Small intestine (tissue), 7 donors: ENCODE measurements at regions not wholly inside any gene's neighbourhood (a gene's known extent, or its start where the extent isn't known, plus 50 kb on each side); places are given as distances from the start of the nearest gene placed in this dataset.
A peak's percentile ranks its signal among the peaks of the same experiment; 100 is the strongest.

Source experiments
- DNase-seq, 2 donors: peaks; one replicate each; pipeline versions ENCODE4 v3.0.0 to v3.0.0-alpha.2; 2013
- FAIRE-seq: peaks from 2 replicates; lab custom pipeline; 2012; peaks lifted over from hg19 to GRCh38; lab: Jason Lieb, UNC
- H3K27ac ChIP-seq, 3 donors: one replicate each; pipeline ENCODE4 v1.5.1; 2013; ENCODE audit warnings: low read length in 2 of 3, mild to moderate bottlenecking in 2 of 3, control low read depth in 1 of 3, inconsistent platforms in 1 of 3, low read depth in 1 of 3, moderate library complexity in 1 of 3
- H3K27me3 ChIP-seq, 3 donors: one replicate each; pipeline ENCODE4 v1.6.1; 2013; ENCODE audit warnings: low read length in 3 of 3, inconsistent platforms in 1 of 3; ENCODE audit not compliant: control insufficient read depth in 3 of 3, insufficient read depth in 3 of 3
- H3K36me3 ChIP-seq, 3 donors: one replicate each; pipeline ENCODE4 v1.6.1; 2013; ENCODE audit warnings: low read length in 3 of 3, inconsistent platforms in 1 of 3, low read depth in 1 of 3, mild to moderate bottlenecking in 1 of 3, moderate library complexity in 1 of 3; ENCODE audit not compliant: control insufficient read depth in 3 of 3, insufficient read depth in 2 of 3
- H3K4me1 ChIP-seq, 3 donors: one replicate each; pipeline ENCODE4 v1.6.1; 2013; ENCODE audit warnings: low read length in 2 of 3, inconsistent platforms in 1 of 3, low read depth in 1 of 3, mild to moderate bottlenecking in 1 of 3, moderate library complexity in 1 of 3; ENCODE audit not compliant: control insufficient read depth in 3 of 3, insufficient read depth in 2 of 3
- H3K4me3 ChIP-seq, 3 donors: one replicate each; pipeline ENCODE4 v1.5.1; 2013; ENCODE audit warnings: low read length in 3 of 3, control low read depth in 1 of 3, inconsistent platforms in 1 of 3, low read depth in 1 of 3, mild to moderate bottlenecking in 1 of 3, moderate library complexity in 1 of 3
- H3K9me3 ChIP-seq, 2 donors: one replicate each; pipeline ENCODE4 v1.6.1; 2013; ENCODE audit warnings: low read depth in 1 of 2, low read length in 1 of 2; ENCODE audit not compliant: control insufficient read depth in 2 of 2, insufficient read depth in 1 of 2
- WGBS, 3 donors: extraction: QIAGEN DNeasy Blood & Tissue Kit; methylation state at CpG; one replicate each; pipeline ENCODE4 v1.1.7; 2013; 5-methylcytosine and 5-hydroxymethylcytosine counted together
- donor health status: healthy with polysubstance abuse.
- donor health status: control.
- donor health status: control.
- donor health status: Bipolar disorder and iron deficiency.
- donor health status: healthy.

- no peak overlapping the region for H3K27ac ChIP-seq
- no peak overlapping the region for H3K4me3 ChIP-seq
- DNase-seq (no peak), FAIRE-seq (no peak)
- peaks cover 0 to 3% (median 0%) of the 10 kb centered on the region in 3 donors for H3K27me3 ChIP-seq
- H3K4me1 ChIP-seq: no peaks in the 10 kb centered on the region
- 83 to 89% (median 89%) methylated on average over 4 of the region's 4 CpGs for WGBS, 3 donors
- peaks cover 0 to 3% of the 10 kb centered on the region in 2 donors for H3K9me3 ChIP-seq
- no peaks in the 10 kb centered on the region for H3K36me3 ChIP-seq
Observed at GRCh38 chr5:9876451-9876850, 246.3 kb upstream of the TAS2R1 start.

- H3K4me1 ChIP-seq: no peaks in the 10 kb centered on the region
- H3K27me3 ChIP-seq: no peaks in the 10 kb centered on the region
- 69 to 79% (median 75%) methylated on average over 2 of the region's 2 CpGs for WGBS, 3 donors
- H3K4me3 ChIP-seq: no peak overlapping the region
- FAIRE-seq (no peak), DNase-seq (no peak)
- no peaks in the 10 kb centered on the region for H3K36me3 ChIP-seq
- H3K9me3 ChIP-seq: peaks cover 1 to 26% of the 10 kb centered on the region in 2 donors
- H3K27ac ChIP-seq: no peak overlapping the region
Observed at GRCh38 chr5:9869616-9870288, 239.6 kb upstream of the TAS2R1 start.

- 69 to 91% (median 75%) methylated on average over 1 of the region's 1 CpG for WGBS, 3 donors
- DNase-seq (no peak), FAIRE-seq (no peak)
- no peaks in the 10 kb centered on the region for H3K36me3 ChIP-seq
- peaks cover 0 to 2% (median 0%) of the 10 kb centered on the region in 3 donors for H3K4me1 ChIP-seq
- H3K9me3 ChIP-seq: peaks cover 1 to 28% of the 10 kb centered on the region in 2 donors
- no peak overlapping the region for H3K27ac ChIP-seq
- H3K27me3 ChIP-seq: peaks cover 0 to 12% (median 0%) of the 10 kb centered on the region in 3 donors
- no peak overlapping the region for H3K4me3 ChIP-seq
Observed at GRCh38 chr5:9865574-9865973, 235.4 kb upstream of the TAS2R1 start.

- H3K9me3 ChIP-seq: peaks cover 1 to 28% of the 10 kb centered on the region in 2 donors
- peaks cover 0 to 9% (median 0%) of the 10 kb centered on the region in 3 donors for H3K4me1 ChIP-seq
- DNase-seq: no peak
- no peak overlapping the region for H3K4me3 ChIP-seq
- peaks cover 0 to 12% (median 0%) of the 10 kb centered on the region in 3 donors for H3K27me3 ChIP-seq
- 67 to 87% (median 76%) methylated on average over 3 of the region's 3 CpGs for WGBS, 3 donors
- no peaks in the 10 kb centered on the region for H3K36me3 ChIP-seq
- H3K27ac ChIP-seq: no peak overlapping the region
- FAIRE-seq: no peak
Observed at GRCh38 chr5:9864791-9865190, 234.6 kb upstream of the TAS2R1 start.

- peaks cover 0 to 12% (median 0%) of the 10 kb centered on the region in 3 donors for H3K27me3 ChIP-seq
- FAIRE-seq (no peak), DNase-seq (no peak)
- no peak overlapping the region for H3K27ac ChIP-seq
- no peaks in the 10 kb centered on the region for H3K36me3 ChIP-seq
- peaks cover 0 to 18% (median 0%) of the 10 kb centered on the region in 3 donors for H3K4me1 ChIP-seq
- no peak overlapping the region for H3K4me3 ChIP-seq
- 67 to 83% (median 67%) methylated on average over 6 of the region's 6 CpGs for WGBS, 3 donors
- H3K9me3 ChIP-seq: peaks cover 1 to 27% of the 10 kb centered on the region in 2 donors
Observed at GRCh38 chr5:9863486-9863885, 233.3 kb upstream of the TAS2R1 start.

DNA sequence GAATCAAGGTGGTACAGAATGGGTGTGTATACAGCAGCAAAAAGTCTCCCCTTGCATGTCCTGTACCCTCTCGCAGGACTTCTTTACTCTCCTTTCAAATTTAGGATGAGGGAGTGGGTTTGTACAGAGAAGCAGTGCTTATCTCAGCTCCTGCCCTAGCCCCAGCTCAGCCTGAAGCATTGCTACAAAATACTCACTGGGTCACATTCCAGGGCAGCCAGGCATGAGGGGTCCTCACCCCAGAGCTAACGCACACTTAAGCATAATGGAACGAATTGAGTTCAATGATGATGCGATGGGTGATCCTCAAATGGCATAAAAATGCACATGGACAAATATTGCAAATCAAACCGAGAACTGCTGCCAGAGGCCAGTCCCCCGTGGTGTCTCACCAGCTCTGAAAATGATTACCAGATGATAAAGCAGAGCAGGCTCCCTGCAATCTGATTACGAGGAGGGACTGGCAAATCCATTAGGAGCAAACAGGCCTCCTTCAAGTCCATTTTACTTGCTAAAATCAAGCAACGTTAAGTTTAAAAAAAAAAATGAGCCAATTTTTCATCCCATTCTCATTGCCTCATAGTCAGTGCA lies 231.6 kb upstream of the TAS2R1 start:
- H3K4me3 ChIP-seq: no peak overlapping the region
- H3K9me3 ChIP-seq: peaks cover 1 to 10% of the 10 kb centered on the region in 2 donors
- DNase-seq (no peak), FAIRE-seq (no peak)
- no peaks in the 10 kb centered on the region for H3K36me3 ChIP-seq
- 56 to 67% (median 58%) methylated on average over 8 of the region's 8 CpGs for WGBS, 3 donors
- no peak overlapping the region for H3K27ac ChIP-seq
- H3K27me3 ChIP-seq: peaks cover 0 to 17% (median 0%) of the 10 kb centered on the region in 3 donors
- H3K4me1 ChIP-seq: peaks cover 0 to 18% (median 0%) of the 10 kb centered on the region in 3 donors

DNA sequence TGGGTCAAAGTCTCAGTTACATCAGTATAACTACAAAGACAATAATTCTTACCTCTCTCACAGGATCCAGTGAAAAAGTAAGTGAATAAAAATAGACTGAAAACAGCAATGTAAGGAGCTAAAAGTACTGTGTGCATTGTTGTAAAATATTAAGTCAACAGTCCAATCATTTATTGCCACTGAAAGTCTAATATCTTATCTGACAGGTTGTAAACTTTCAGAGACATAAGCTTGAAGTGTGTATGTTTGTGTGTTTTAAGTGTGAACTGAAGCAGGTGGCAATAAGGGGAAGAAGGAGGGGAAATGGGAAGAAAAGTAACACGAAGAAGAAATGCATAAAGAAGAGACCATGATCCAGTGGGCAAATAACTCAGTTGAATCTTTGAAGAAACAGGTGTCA lies 229.7 kb upstream of the TAS2R1 start:
- H3K9me3 ChIP-seq: peaks cover 0 to 6% of the 10 kb centered on the region in 2 donors
- no peak overlapping the region for H3K4me3 ChIP-seq
- FAIRE-seq (no peak), DNase-seq (peak; percentile 53 to 60)
- peaks cover 0 to 18% (median 0%) of the 10 kb centered on the region in 3 donors for H3K4me1 ChIP-seq
- 5 to 29% (median 11%) methylated on average over 1 of the region's 1 CpG for WGBS, 3 donors
- H3K27me3 ChIP-seq: peaks cover 0 to 17% (median 0%) of the 10 kb centered on the region in 3 donors
- no peaks in the 10 kb centered on the region for H3K36me3 ChIP-seq
- H3K27ac ChIP-seq: no peak overlapping the region

GRCh38 chr5:9858043-9858442 lies 227.9 kb upstream of the TAS2R1 start:
- H3K27me3 ChIP-seq: peaks cover 0 to 17% (median 0%) of the 10 kb centered on the region in 3 donors
- H3K9me3 ChIP-seq: no peaks in the 10 kb centered on the region
- DNase-seq (no peak), FAIRE-seq (no peak)
- peaks cover 0 to 18% (median 0%) of the 10 kb centered on the region in 3 donors for H3K4me1 ChIP-seq
- H3K4me3 ChIP-seq: no peak overlapping the region
- H3K36me3 ChIP-seq: no peaks in the 10 kb centered on the region
- 92 to 95% (median 92%) methylated on average over 3 of the region's 3 CpGs for WGBS, 3 donors
- no peak overlapping the region for H3K27ac ChIP-seq
